Epithelial cell of esophagus (primary cell): ENCODE measurements at regions not wholly inside any gene's neighbourhood (a gene's known extent, or its start where the extent isn't known, plus 50 kb on each side); places are given as distances from the start of the nearest gene placed in this dataset.
A peak's percentile ranks its signal among the peaks of the same experiment; 100 is the strongest.

ENCODE experiments used
- DNase-seq: peaks from one replicate; pipeline ENCODE4 v3.0.0; 2010; ENCODE audit warnings: low read depth
- H3K4me3 ChIP-seq: 2 replicates; pipeline ENCODE4 v1.5.1; 2011; ENCODE audit warnings: mild to moderate bottlenecking, low read length, control low read depth
- CTCF ChIP-seq: IDR thresholded peaks from 2 replicates; pipeline ENCODE4 v1.5.1; 2011; ENCODE audit warnings: low read depth, mild to moderate bottlenecking, low read length, control low read depth, inconsistent platforms; ENCODE audit not compliant: insufficient read depth; ENCODE audit errors: missing control alignments

- H3K4me3 ChIP-seq: no peak overlapping the region
- no peak for DNase-seq
- no peak for TF ChIP-seq CTCF
Observed at GRCh38 chr3:106004826-106005225, 136.0 kb upstream of the CBLB start.

GRCh38 chr3:106006001-106006400 lies 137.2 kb upstream of the CBLB start:
- peak; percentile 96 for DNase-seq
- H3K4me3 ChIP-seq: no peak overlapping the region
- no peak for TF ChIP-seq CTCF

- no peak overlapping the region for H3K4me3 ChIP-seq
- no peak for TF ChIP-seq CTCF
- peak; percentile 17 for DNase-seq
Observed at GRCh38 chr3:106006571-106006970, 137.8 kb upstream of the CBLB start.

GRCh38 chr3:106007512-106007911 lies 138.7 kb upstream of the CBLB start:
- no peak overlapping the region for H3K4me3 ChIP-seq
- TF ChIP-seq CTCF: no peak
- no peak for DNase-seq

- TF ChIP-seq CTCF: no peak
- no peak overlapping the region for H3K4me3 ChIP-seq
- DNase-seq: no peak
Observed at GRCh38 chr3:106008766-106009165, 140.0 kb upstream of the CBLB start.

GRCh38 chr3:106010829-106011228 lies 142.0 kb upstream of the CBLB start:
- TF ChIP-seq CTCF: no peak
- no peak overlapping the region for H3K4me3 ChIP-seq
- DNase-seq: no peak

GRCh38 chr3:106013971-106014370 lies 145.2 kb upstream of the CBLB start:
- DNase-seq: peak; percentile 98

More at GRCh38 chr3:106013971-106014370, 145.2 kb upstream of the CBLB start:
- no peak for TF ChIP-seq CTCF
- no peak overlapping the region for H3K4me3 ChIP-seq
